Panc1 (cell line): ENCODE measurements at regions not wholly inside any gene's neighbourhood (a gene's known extent, or its start where the extent isn't known, plus 50 kb on each side); places are given as distances from the start of the nearest gene placed in this dataset.

Experiments used
- POLR2AphosphoS5 ChIP-seq: IDR thresholded peaks from 2 replicates; pipeline ENCODE4 v1.6.1; 2012; ENCODE audit warnings: mild to moderate bottlenecking, low read depth, low read length, moderate library complexity
- TF ChIP-seq, protein P1 (sequence below): fragments of 450-650 bp; IDR thresholded peaks from 2 replicates; pipeline ENCODE4 v1.5.1; 2017; ENCODE audit warnings: mild to moderate bottlenecking

DNA sequence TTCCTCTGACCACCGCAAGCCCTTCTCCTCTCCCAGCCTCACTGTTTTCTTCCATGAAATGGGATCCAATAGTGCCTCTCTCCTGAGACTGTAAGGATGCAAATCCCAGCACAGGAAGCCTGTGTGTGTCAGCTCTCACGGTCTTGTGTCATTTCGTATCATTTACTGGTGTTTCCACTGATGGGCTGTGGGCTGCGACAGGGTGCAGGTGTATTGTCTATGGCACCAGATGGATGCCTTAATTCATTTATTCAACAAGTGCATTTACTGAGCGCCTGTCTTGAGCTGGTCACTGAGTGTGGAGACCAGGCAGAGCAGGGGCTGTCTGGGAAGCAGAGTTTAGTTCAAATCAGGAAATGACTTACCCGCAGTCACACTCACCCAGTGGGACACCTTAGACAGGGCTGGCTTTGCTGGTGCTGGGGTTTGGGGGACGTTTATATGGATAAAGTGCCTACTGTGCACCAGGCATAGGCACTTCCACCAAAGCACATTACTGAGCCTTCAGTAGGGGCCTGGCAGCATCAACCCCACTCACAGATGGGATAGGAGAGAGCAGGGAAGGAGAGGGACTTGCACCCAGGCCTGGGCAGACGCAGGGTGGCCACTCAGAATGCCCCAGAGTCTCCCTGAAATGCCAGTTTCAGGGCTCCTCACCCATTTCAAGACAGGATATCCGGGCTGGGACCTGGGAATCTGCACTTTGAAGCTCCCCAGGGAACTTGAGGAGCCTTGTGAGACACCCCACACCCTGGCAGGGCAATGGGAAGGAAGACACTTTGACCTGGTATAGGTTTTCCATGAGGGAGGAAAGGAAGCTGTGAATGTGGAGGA lies 398.9 kb downstream of the MATN1 start:
- TF ChIP-seq, protein P1, sequence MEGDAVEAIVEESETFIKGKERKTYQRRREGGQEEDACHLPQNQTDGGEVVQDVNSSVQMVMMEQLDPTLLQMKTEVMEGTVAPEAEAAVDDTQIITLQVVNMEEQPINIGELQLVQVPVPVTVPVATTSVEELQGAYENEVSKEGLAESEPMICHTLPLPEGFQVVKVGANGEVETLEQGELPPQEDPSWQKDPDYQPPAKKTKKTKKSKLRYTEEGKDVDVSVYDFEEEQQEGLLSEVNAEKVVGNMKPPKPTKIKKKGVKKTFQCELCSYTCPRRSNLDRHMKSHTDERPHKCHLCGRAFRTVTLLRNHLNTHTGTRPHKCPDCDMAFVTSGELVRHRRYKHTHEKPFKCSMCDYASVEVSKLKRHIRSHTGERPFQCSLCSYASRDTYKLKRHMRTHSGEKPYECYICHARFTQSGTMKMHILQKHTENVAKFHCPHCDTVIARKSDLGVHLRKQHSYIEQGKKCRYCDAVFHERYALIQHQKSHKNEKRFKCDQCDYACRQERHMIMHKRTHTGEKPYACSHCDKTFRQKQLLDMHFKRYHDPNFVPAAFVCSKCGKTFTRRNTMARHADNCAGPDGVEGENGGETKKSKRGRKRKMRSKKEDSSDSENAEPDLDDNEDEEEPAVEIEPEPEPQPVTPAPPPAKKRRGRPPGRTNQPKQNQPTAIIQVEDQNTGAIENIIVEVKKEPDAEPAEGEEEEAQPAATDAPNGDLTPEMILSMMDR: no peak
- no peak for TF ChIP-seq POLR2AphosphoS5
